H9 (cell line): ENCODE measurements at regions not wholly inside any gene's neighbourhood (a gene's known extent, or its start where the extent isn't known, plus 50 kb on each side); places are given as distances from the start of the nearest gene placed in this dataset.

ENCODE experiments used
- DNase-seq: peaks from one replicate; pipeline ENCODE4 v3.0.0-alpha.2; 2017
- H2AFZ ChIP-seq: one replicate; pipeline ENCODE4 v1.6.1; 2013; ENCODE audit warnings: mild to moderate bottlenecking, low read length, control low read depth, moderate library complexity
- H2AK5ac ChIP-seq: 2 replicates; pipeline ENCODE4 v1.6.1; 2013; ENCODE audit warnings: low read length, control low read depth, mixed read lengths; ENCODE audit not compliant: insufficient read length
- H2BK120ac ChIP-seq: one replicate; pipeline ENCODE4 v1.6.1; 2013; ENCODE audit warnings: low read depth, mild to moderate bottlenecking, low read length, control low read depth, inconsistent platforms; ENCODE audit not compliant: poor library complexity, severe bottlenecking
- H2BK12ac ChIP-seq: 2 replicates; pipeline ENCODE4 v1.6.1; 2013; ENCODE audit warnings: low read length, control low read depth, mixed read lengths, low read depth; ENCODE audit not compliant: insufficient read length
- H2BK15ac ChIP-seq: 2 replicates; pipeline ENCODE4 v1.6.1; 2013; ENCODE audit warnings: low read depth, low read length, control low read depth
- H2BK20ac ChIP-seq: one replicate; pipeline ENCODE4 v1.6.1; 2013; ENCODE audit warnings: low read depth, mild to moderate bottlenecking, low read length, control low read depth, inconsistent platforms; ENCODE audit not compliant: poor library complexity, severe bottlenecking
- H2BK5ac ChIP-seq: 2 replicates; pipeline ENCODE4 v1.6.1; 2013; ENCODE audit warnings: low read length, control low read depth, mixed read lengths; ENCODE audit not compliant: insufficient read length
- H3K14ac ChIP-seq: 2 replicates; pipeline ENCODE4 v1.6.1; 2013; ENCODE audit warnings: low read length, control low read depth; ENCODE audit not compliant: insufficient read depth
- H3K18ac ChIP-seq: 2 replicates; pipeline ENCODE4 v1.6.1; 2013; ENCODE audit warnings: low read depth, mild to moderate bottlenecking, mixed read lengths, low read length, control low read depth; ENCODE audit not compliant: insufficient read length
- H3K23ac ChIP-seq: 2 replicates; pipeline ENCODE4 v1.6.1; 2013; ENCODE audit warnings: low read length, control low read depth, mixed read lengths, low read depth; ENCODE audit not compliant: insufficient read length
- H3K23me2 ChIP-seq: 2 replicates; pipeline ENCODE4 v1.6.1; 2013; ENCODE audit warnings: low read depth, mild to moderate bottlenecking, mixed read lengths, low read length, control low read depth; ENCODE audit not compliant: insufficient read length, poor library complexity, severe bottlenecking
- H3K27ac ChIP-seq: 2 replicates; pipeline ENCODE4 v1.5.1; 2013; ENCODE audit warnings: low read length, control low read depth, mixed read lengths, low read depth; ENCODE audit not compliant: insufficient read length
- H3K27me3 ChIP-seq: 2 replicates; pipeline ENCODE4 v1.6.1; 2013; ENCODE audit warnings: low read length, control low read depth, inconsistent platforms; ENCODE audit not compliant: insufficient read depth
- H3K4ac ChIP-seq: 2 replicates; pipeline ENCODE4 v1.6.1; 2013; ENCODE audit warnings: low read depth, mild to moderate bottlenecking, control low read depth, inconsistent platforms, low read length, moderate library complexity
- H3K4me1 ChIP-seq: 2 replicates; pipeline ENCODE4 v1.6.1; 2013; ENCODE audit warnings: low read length, control low read depth, inconsistent platforms; ENCODE audit not compliant: insufficient read depth
- H3K4me2 ChIP-seq: 2 replicates; pipeline ENCODE4 v1.6.1; 2013; ENCODE audit warnings: low read length, control low read depth, mixed read lengths; ENCODE audit not compliant: insufficient read length, insufficient read depth
- H3K56ac ChIP-seq: 2 replicates; pipeline ENCODE4 v1.6.1; 2013; ENCODE audit warnings: low read depth, mild to moderate bottlenecking, mixed read lengths, low read length, control low read depth; ENCODE audit not compliant: insufficient read length
- H3K79me1 ChIP-seq: 2 replicates; pipeline ENCODE4 v1.6.1; 2013; ENCODE audit warnings: low read depth, mild to moderate bottlenecking, moderate library complexity, low read length, control low read depth, inconsistent platforms; ENCODE audit not compliant: insufficient read depth, poor library complexity, severe bottlenecking
- H3K79me2 ChIP-seq: 2 replicates; pipeline ENCODE4 v1.6.1; 2013; ENCODE audit warnings: low read length, control low read depth, inconsistent platforms; ENCODE audit not compliant: insufficient read depth
- H3K9ac ChIP-seq: 2 replicates; pipeline ENCODE4 v1.6.1; 2013; ENCODE audit warnings: low read length, control low read depth, mixed read lengths; ENCODE audit not compliant: insufficient read length; ENCODE audit errors: extremely low read depth
- H3K9me3 ChIP-seq: one replicate; pipeline ENCODE4 v1.6.1; 2013; ENCODE audit warnings: low read depth, low read length, inconsistent platforms; ENCODE audit not compliant: control insufficient read depth
- H3T11ph ChIP-seq: one replicate; pipeline ENCODE4 v1.6.1; 2013; ENCODE audit warnings: mild to moderate bottlenecking, low read length, control low read depth, inconsistent platforms
- H4K20me1 ChIP-seq: one replicate; pipeline ENCODE4 v1.6.1; 2013; ENCODE audit not compliant: control insufficient read depth, insufficient read length, insufficient read depth
- H4K5ac ChIP-seq: 2 replicates; pipeline ENCODE4 v1.6.1; 2013; ENCODE audit warnings: low read depth, mild to moderate bottlenecking, mixed read lengths, low read length, control low read depth; ENCODE audit not compliant: insufficient read length
- H4K8ac ChIP-seq: replicated peaks from 2 replicates; pipeline ENCODE4 v1.6.1; 2013; ENCODE audit warnings: low read length, control low read depth, mixed read lengths, low read depth; ENCODE audit not compliant: insufficient read length
- H4K91ac ChIP-seq: 2 replicates; pipeline ENCODE4 v1.6.1; 2013; ENCODE audit warnings: low read depth, mild to moderate bottlenecking, moderate library complexity, mixed read lengths, low read length, control low read depth; ENCODE audit not compliant: insufficient read length
- H3K27ac Mint-ChIP-seq, 3 experiments: 2 replicates in 2 of 3; 3 replicates in 1 of 3; pipeline ENCODE4 v1.8.0; 2020 to 2021; ENCODE audit warnings: mixed read lengths in 3 of 3, mild to moderate bottlenecking in 1 of 3, moderate library complexity in 1 of 3
- H3K27me3 Mint-ChIP-seq: 2 replicates; pipeline ENCODE4 v1.8.0; 2021; ENCODE audit warnings: low read depth, mild to moderate bottlenecking, moderate library complexity, mixed read lengths
- H3K36me3 Mint-ChIP-seq, 3 experiments: 2 replicates in 2 of 3; 3 replicates in 1 of 3; pipeline ENCODE4 v1.8.0; 2020 to 2021; ENCODE audit warnings: low read depth in 3 of 3, mixed read lengths in 3 of 3; ENCODE audit not compliant: insufficient read depth in 1 of 3
- H3K4me1 Mint-ChIP-seq, 2 experiments: 2 replicates each; pipeline ENCODE4 v1.8.0; 2020; ENCODE audit warnings: mixed read lengths in 2 of 2
- H3K4me3 Mint-ChIP-seq, 2 experiments: 2 replicates in 1 of 2; 3 replicates in 1 of 2; pipeline ENCODE4 v1.8.0; 2020 to 2021; ENCODE audit warnings: mild to moderate bottlenecking in 2 of 2, mixed read lengths in 2 of 2, moderate library complexity in 1 of 2
- H3K9me3 Mint-ChIP-seq, 2 experiments: 2 replicates in 1 of 2; 3 replicates in 1 of 2; pipeline ENCODE4 v1.8.0; 2020; ENCODE audit warnings: mild to moderate bottlenecking in 2 of 2, mixed read lengths in 2 of 2, moderate library complexity in 1 of 2
- whole genome bisulfite sequencing: extraction: QIAGEN DNeasy Blood & Tissue Kit; methylation state at CpG from one replicate; pipeline ENCODE4 v1.1.7; 2013; ENCODE audit warnings: missing lambda C conversion rate, low lambda C conversion rate, mixed read lengths; ENCODE audit not compliant: insufficient read length; ENCODE audit errors: extremely low coverage; 5-methylcytosine and 5-hydroxymethylcytosine counted together
- TF ChIP-seq, protein P1 (sequence below): fragments of 200-600 bp; sonication (generic); conservative IDR thresholded peaks from 3 replicates; pipeline ENCODE4 v1.8.0; 2021; ENCODE audit warnings: antibody characterized with exemption, mild to moderate bottlenecking

DNA sequence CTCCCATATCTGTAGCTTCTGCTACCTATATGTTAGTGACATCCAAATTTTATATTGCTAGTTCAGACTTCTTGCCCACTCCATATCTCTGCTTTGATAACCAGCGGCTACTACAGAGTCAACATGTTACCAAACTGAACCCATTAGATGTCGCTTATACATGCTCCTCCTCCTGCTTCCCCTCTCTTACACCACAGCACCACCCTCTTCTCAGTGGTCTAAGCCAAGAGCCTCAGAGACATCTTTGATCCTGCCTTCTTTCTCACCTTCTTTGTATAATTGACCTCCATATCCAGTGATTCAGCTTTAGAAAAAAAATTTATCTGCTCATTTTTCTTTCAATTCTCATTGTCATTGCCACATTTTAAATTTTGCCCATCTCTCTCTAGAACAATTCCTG, 408.2 kb upstream of the TLE4 start:
- Histone ChIP-seq H3K4ac (no peak overlapping the region), H2BK20ac (no peak overlapping the region), H3K4me1 (no peaks in the 10 kb centered on the region), H3K9ac (no peak overlapping the region), H3K9me3 (no peaks in the 10 kb centered on the region), H3K23me2 (no peaks in the 10 kb centered on the region), H2BK15ac (no peak overlapping the region), H3K14ac (no peak overlapping the region), H3K23ac (no peak overlapping the region), H3K4me2 (no peak overlapping the region), H4K8ac (no peak overlapping the region), H3T11ph (no peak overlapping the region), H3K27me3 (no peaks in the 10 kb centered on the region), H2AFZ (no peak overlapping the region), H3K79me1 (no peaks in the 10 kb centered on the region), H4K20me1 (no peaks in the 10 kb centered on the region), H2AK5ac (no peak overlapping the region), H2BK5ac (no peak overlapping the region), H2BK120ac (no peak overlapping the region), H3K56ac (no peak overlapping the region), H4K91ac (no peak overlapping the region), H3K27ac (no peak overlapping the region), H2BK12ac (no peak overlapping the region), H3K79me2 (no peaks in the 10 kb centered on the region), H4K5ac (no peak overlapping the region), H3K18ac (no peak overlapping the region)
- Mint-ChIP-seq H3K36me3 (no peaks in the 10 kb centered on the region), H3K4me3 (no peak overlapping the region), H3K4me1 (no peaks in the 10 kb centered on the region), H3K27me3 (no peaks in the 10 kb centered on the region; the same call in 1 of the 2 replicates), H3K9me3 (no peaks in the 10 kb centered on the region), H3K27ac (no peak overlapping the region)
- no peak for DNase-seq
- WGBS, result no CpG with 5 or more reads among the region's 2 CpGs
- TF ChIP-seq, protein P1, sequence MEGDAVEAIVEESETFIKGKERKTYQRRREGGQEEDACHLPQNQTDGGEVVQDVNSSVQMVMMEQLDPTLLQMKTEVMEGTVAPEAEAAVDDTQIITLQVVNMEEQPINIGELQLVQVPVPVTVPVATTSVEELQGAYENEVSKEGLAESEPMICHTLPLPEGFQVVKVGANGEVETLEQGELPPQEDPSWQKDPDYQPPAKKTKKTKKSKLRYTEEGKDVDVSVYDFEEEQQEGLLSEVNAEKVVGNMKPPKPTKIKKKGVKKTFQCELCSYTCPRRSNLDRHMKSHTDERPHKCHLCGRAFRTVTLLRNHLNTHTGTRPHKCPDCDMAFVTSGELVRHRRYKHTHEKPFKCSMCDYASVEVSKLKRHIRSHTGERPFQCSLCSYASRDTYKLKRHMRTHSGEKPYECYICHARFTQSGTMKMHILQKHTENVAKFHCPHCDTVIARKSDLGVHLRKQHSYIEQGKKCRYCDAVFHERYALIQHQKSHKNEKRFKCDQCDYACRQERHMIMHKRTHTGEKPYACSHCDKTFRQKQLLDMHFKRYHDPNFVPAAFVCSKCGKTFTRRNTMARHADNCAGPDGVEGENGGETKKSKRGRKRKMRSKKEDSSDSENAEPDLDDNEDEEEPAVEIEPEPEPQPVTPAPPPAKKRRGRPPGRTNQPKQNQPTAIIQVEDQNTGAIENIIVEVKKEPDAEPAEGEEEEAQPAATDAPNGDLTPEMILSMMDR, result no peak
